ENCODE measurements at regions not wholly inside any gene's neighbourhood (a gene's known extent, or its start where the extent isn't known, plus 50 kb on each side); places are given as distances from the start of the nearest gene placed in this dataset.

GRCh38 chr1:189620471-189620870 lies 857.2 kb downstream of the BRINP3 start:
- TF ChIP-seq CTCF (IDR thresholded peaks at IDR 0.05) (no peak), HEYL (CRISPR knock-in tag; IDR thresholded peaks at IDR 0.05) (no peak), EHF (CRISPR knock-in tag; IDR thresholded peaks at IDR 0.05) (no peak), SMC3 (IDR thresholded peaks at IDR 0.05) (no peak), CEBPB (IDR thresholded peaks at IDR 0.05) (no peak), MYC (IDR thresholded peaks at IDR 0.05; ENCODE audit: borderline replicate concordance, low read length) (no peak), RAD21 (conservative IDR thresholded peaks at IDR 0.05 in 1 of 2, IDR thresholded peaks at IDR 0.05 in 1 of 2) (no peak), KDM5A (IDR thresholded peaks at IDR 0.05) (no peak), ATOH8 (CRISPR knock-in tag; IDR thresholded peaks at IDR 0.05; ENCODE audit: low read depth) (no peak), POLR2A (IDR thresholded peaks at IDR 0.05; ENCODE audit: low read length) (no peak)
- TF ChIP-seq, protein P1, sequence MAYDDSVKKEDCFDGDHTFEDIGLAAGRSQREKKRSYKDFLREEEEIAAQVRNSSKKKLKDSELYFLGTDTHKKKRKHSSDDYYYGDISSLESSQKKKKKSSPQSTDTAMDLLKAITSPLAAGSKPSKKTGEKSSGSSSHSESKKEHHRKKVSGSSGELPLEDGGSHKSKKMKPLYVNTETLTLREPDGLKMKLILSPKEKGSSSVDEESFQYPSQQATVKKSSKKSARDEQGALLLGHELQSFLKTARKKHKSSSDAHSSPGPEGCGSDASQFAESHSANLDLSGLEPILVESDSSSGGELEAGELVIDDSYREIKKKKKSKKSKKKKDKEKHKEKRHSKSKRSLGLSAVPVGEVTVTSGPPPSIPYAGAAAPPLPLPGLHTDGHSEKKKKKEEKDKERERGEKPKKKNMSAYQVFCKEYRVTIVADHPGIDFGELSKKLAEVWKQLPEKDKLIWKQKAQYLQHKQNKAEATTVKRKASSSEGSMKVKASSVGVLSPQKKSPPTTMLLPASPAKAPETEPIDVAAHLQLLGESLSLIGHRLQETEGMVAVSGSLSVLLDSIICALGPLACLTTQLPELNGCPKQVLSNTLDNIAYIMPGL (CRISPR knock-in tag; IDR thresholded peaks at IDR 0.05; ENCODE audit: borderline replicate concordance) = no peak

All from A549 (cell line).